H1 (cell line): ENCODE measurements at regions not wholly inside any gene's neighbourhood (a gene's known extent, or its start where the extent isn't known, plus 50 kb on each side); places are given as distances from the start of the nearest gene placed in this dataset.

ENCODE experiments used
- CTCF ChIA-PET: fragments of 300-600 bp; sonication (Branson Sonifier 250); formaldehyde crosslinking; loops from one replicate; lab custom pipeline; 2021; ENCODE audit not compliant: partially characterized antibody; lab: Charles Lee
- POLR2A ChIA-PET: fragments of 300-600 bp; sonication (Branson Sonifier 250); formaldehyde crosslinking; loops from one replicate; lab custom pipeline; 2021; ENCODE audit warnings: inconsistent platforms; ENCODE audit not compliant: partially characterized antibody; lab: Charles Lee
- DNase-seq, 2 experiments: peaks; one replicate each; pipeline versions ENCODE4 v3.0.0 to v3.0.0-alpha.2; 2010 to 2022; ENCODE audit warnings: low spot score in 2 of 2, low read depth in 1 of 2, mixed read lengths in 1 of 2
- FAIRE-seq: peaks from 2 replicates; lab custom pipeline; 2011; peaks lifted over from hg19 to GRCh38; lab: Jason Lieb, UNC
- H2AFZ ChIP-seq: 2 replicates; pipeline ENCODE4 v1.8.1; 2012; ENCODE audit warnings: low read length, inconsistent platforms
- H2AK5ac ChIP-seq: 2 replicates; pipeline ENCODE4 v1.6.1; 2013; ENCODE audit warnings: low read depth, low read length
- H2BK120ac ChIP-seq: replicated peaks from 2 replicates; pipeline ENCODE3; 2013; ENCODE audit warnings: low read depth, low read length, inconsistent platforms
- H2BK12ac ChIP-seq: 2 replicates; pipeline ENCODE4 v1.6.1; 2013; ENCODE audit warnings: low read depth, low read length
- H2BK15ac ChIP-seq: 2 replicates; pipeline ENCODE4 v1.6.1; 2013; ENCODE audit warnings: low read length
- H2BK20ac ChIP-seq: 2 replicates; pipeline ENCODE4 v1.6.1; 2013; ENCODE audit warnings: low read length
- H2BK5ac ChIP-seq: 2 replicates; pipeline ENCODE4 v1.6.1; 2013; ENCODE audit warnings: low read depth, low read length
- H3K14ac ChIP-seq: 2 replicates; pipeline ENCODE4 v1.6.1; 2013; ENCODE audit warnings: inconsistent platforms; ENCODE audit not compliant: insufficient read length
- H3K18ac ChIP-seq: 2 replicates; pipeline ENCODE4 v1.6.1; 2013; ENCODE audit warnings: low read length; ENCODE audit errors: extremely low read depth
- H3K23ac ChIP-seq: 2 replicates; pipeline ENCODE4 v1.6.1; 2013; ENCODE audit warnings: inconsistent platforms; ENCODE audit not compliant: insufficient read length
- H3K23me2 ChIP-seq: 2 replicates; pipeline ENCODE4 v1.6.1; 2013; ENCODE audit warnings: low read depth, low read length
- H3K27ac ChIP-seq: 2 replicates; pipeline ENCODE4 v1.6.1; 2011; ENCODE audit warnings: low read depth, low read length, inconsistent platforms
- H3K27me3 ChIP-seq, 4 experiments: replicated peaks in 1 of 4; 1 replicate in 1 of 4; 2 replicates in 3 of 4; pipeline versions ENCODE4 v1.6.1 to v1.8.1; 2011 to 2013; ENCODE audit warnings: low read length in 3 of 4, mild to moderate bottlenecking in 3 of 4, inconsistent platforms in 2 of 4, mixed read lengths in 2 of 4, moderate library complexity in 1 of 4; ENCODE audit not compliant: control insufficient read depth in 3 of 4, insufficient read depth in 3 of 4; ENCODE audit errors: extremely low read depth in 1 of 4
- H3K36me3 ChIP-seq, 4 experiments: 2 replicates each; pipeline versions ENCODE4 v1.6.1 to v1.8.1; 2011 to 2013; ENCODE audit warnings: mild to moderate bottlenecking in 4 of 4, low read length in 3 of 4, moderate library complexity in 2 of 4, control low read depth in 1 of 4, inconsistent platforms in 1 of 4; ENCODE audit not compliant: insufficient read depth in 4 of 4, control insufficient read depth in 2 of 4
- H3K4ac ChIP-seq: replicated peaks from 2 replicates; pipeline ENCODE3; 2013; ENCODE audit warnings: low read length, low read depth, mixed read lengths, inconsistent platforms; ENCODE audit not compliant: insufficient read length
- H3K4me1 ChIP-seq, 4 experiments: replicated peaks in 1 of 4; 1 replicate in 1 of 4; 2 replicates in 3 of 4; pipeline versions ENCODE4 v1.6.1 to v1.8.1; 2011 to 2013; ENCODE audit warnings: low read length in 3 of 4, inconsistent platforms in 2 of 4, mixed read lengths in 1 of 4; ENCODE audit not compliant: insufficient read depth in 4 of 4, control insufficient read depth in 3 of 4
- H3K4me2 ChIP-seq, 2 experiments: 2 replicates each; pipeline versions ENCODE4 v1.6.1 to v1.8.1; 2011 to 2013; ENCODE audit warnings: low read depth in 2 of 2, low read length in 2 of 2, control low read depth in 1 of 2, inconsistent platforms in 1 of 2, mild to moderate bottlenecking in 1 of 2; ENCODE audit not compliant: insufficient read depth in 1 of 2
- H3K4me3 ChIP-seq, 4 experiments: fragments of 200-600, 300-600 bp in 1 of 4; sonication (generic), shearing (Covaris generic), sonication (Bioruptor Twin) in 1 of 4; 2 replicates each; pipeline versions ENCODE4 v1.5.1 to v1.8.1; 2011 to 2016; ENCODE audit warnings: low read length in 4 of 4, low read depth in 3 of 4, control low read depth in 2 of 4, inconsistent platforms in 2 of 4, mild to moderate bottlenecking in 2 of 4, mixed read lengths in 1 of 4, moderate library complexity in 1 of 4; ENCODE audit not compliant: insufficient read depth in 2 of 4; ENCODE audit errors: extremely low read depth in 1 of 4
- H3K56ac ChIP-seq: replicated peaks from 2 replicates; pipeline ENCODE3; 2013; ENCODE audit warnings: low read depth, mild to moderate bottlenecking, mixed read lengths, low read length, inconsistent platforms; ENCODE audit not compliant: insufficient read length
- H3K79me1 ChIP-seq: 2 replicates; pipeline ENCODE4 v1.6.1; 2013; ENCODE audit warnings: low read depth, low read length, control low read depth
- H3K79me2 ChIP-seq, 2 experiments: 2 replicates each; pipeline versions ENCODE4 v1.6.1 to v1.8.1; 2012 to 2013; ENCODE audit warnings: low read length in 2 of 2, mild to moderate bottlenecking in 2 of 2, inconsistent platforms in 1 of 2; ENCODE audit not compliant: insufficient read depth in 2 of 2, control insufficient read depth in 1 of 2
- H3K9ac ChIP-seq, 4 experiments: replicated peaks in 1 of 4; 1 replicate in 1 of 4; 2 replicates in 3 of 4; pipeline versions ENCODE4 v1.6.1 to v1.8.1; 2011 to 2013; ENCODE audit warnings: low read depth in 3 of 4, low read length in 3 of 4, control low read depth in 2 of 4, mild to moderate bottlenecking in 2 of 4, moderate library complexity in 2 of 4, inconsistent platforms in 1 of 4; ENCODE audit errors: extremely low read depth in 1 of 4
- H3K9me3 ChIP-seq, 2 experiments: 2 replicates each; pipeline versions ENCODE4 v1.6.1 to v1.8.1; 2012 to 2013; ENCODE audit warnings: mild to moderate bottlenecking in 2 of 2, moderate library complexity in 2 of 2, control low read depth in 1 of 2, inconsistent platforms in 1 of 2, low read depth in 1 of 2, low read length in 1 of 2, mixed read lengths in 1 of 2; ENCODE audit not compliant: insufficient read depth in 2 of 2
- H4K20me1 ChIP-seq, 2 experiments: replicated peaks in 1 of 2; 2 replicates each; pipeline versions ENCODE3 to v1.8.1; 2011 to 2013; ENCODE audit warnings: inconsistent platforms in 2 of 2, low read length in 2 of 2, mild to moderate bottlenecking in 1 of 2; ENCODE audit not compliant: insufficient read depth in 2 of 2, control insufficient read depth in 1 of 2
- H4K5ac ChIP-seq: 2 replicates; pipeline ENCODE4 v1.6.1; 2013; ENCODE audit warnings: low read length, low read depth, mixed read lengths, inconsistent platforms; ENCODE audit not compliant: insufficient read length
- H4K8ac ChIP-seq: 2 replicates; pipeline ENCODE4 v1.8.0; 2013; ENCODE audit warnings: mild to moderate bottlenecking, moderate library complexity, low read length, inconsistent platforms; ENCODE audit not compliant: insufficient read depth; ENCODE audit errors: extremely low read depth
- H4K91ac ChIP-seq: replicated peaks from 2 replicates; pipeline ENCODE3; 2013; ENCODE audit warnings: low read length, mixed read lengths, inconsistent platforms; ENCODE audit not compliant: insufficient read length
- EZH2 ChIP-seq: fragments of 200-600 bp; sonication (generic); IDR thresholded peaks from 2 replicates; pipeline ENCODE4 v1.7.1; 2012; ENCODE audit warnings: low read depth, mild to moderate bottlenecking, moderate library complexity, low read length, inconsistent platforms; ENCODE audit not compliant: severe bottlenecking
- TEAD4 ChIP-seq: IDR thresholded peaks from 2 replicates; pipeline ENCODE4 v1.6.1; 2012; ENCODE audit warnings: low read depth, low read length, inconsistent platforms, mixed read lengths
- WGBS, 2 experiments: shearing (Covaris generic) in 1 of 2; methylation state at CpG; one replicate each; pipeline versions ENCODE4 v1.1.6 to v1.1.7; 2013 to 2015; ENCODE audit warnings: low lambda C conversion rate in 2 of 2, mixed read lengths in 2 of 2, inconsistent platforms in 1 of 2, low coverage in 1 of 2, missing lambda C conversion rate in 1 of 2; ENCODE audit not compliant: insufficient replicate concordance in 2 of 2, insufficient coverage in 1 of 2, insufficient read length in 1 of 2; ENCODE audit errors: extremely low coverage in 1 of 2, missing lambda C conversion rate in 1 of 2; 5-methylcytosine and 5-hydroxymethylcytosine counted together

DNA sequence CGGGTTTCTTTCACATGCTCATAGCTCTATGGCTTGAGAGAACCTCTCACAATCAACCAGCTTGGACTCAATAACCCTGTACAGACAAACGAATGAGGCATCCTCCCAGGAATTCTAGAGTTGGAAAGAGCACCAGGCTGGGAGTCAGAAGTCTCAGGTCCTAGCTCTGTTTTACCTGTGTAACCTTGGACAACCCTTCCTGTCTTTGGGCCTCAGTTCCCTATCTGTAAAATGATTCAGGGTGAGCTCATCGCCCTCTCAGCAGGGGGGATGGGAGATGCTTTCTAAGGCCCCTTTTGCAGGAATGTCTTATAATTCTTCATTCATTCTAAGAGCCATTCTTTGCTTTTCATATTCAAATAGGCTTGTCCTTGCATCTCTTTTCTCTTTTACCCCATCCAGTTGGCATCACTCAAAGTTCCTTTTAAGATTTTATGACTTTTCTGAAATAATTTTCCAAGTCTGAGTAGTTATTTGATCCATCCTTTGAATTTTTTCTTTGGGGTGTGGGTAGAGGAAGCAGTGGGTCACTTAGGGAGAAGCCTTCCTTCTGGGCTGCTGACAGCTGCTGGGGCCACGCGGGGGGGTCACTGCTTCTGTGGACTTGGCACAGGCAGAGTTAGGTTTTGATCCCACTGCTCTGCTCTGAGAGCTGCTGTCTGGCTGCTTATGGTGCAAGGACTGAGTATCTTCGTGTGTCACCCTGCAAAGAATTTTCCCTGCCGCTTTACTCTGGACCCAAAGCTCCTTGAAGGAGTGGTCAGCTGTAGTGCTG is 102.7 kb downstream of the UTP18 start:
- no peak overlapping the region for H2AK5ac ChIP-seq
- no peak overlapping the region for H3K9ac ChIP-seq
- H3K79me2 ChIP-seq: no peaks in the 10 kb centered on the region
- H2BK120ac ChIP-seq: no peak overlapping the region
- H2BK15ac ChIP-seq: no peak overlapping the region
- no peak overlapping the region for H3K27ac ChIP-seq
- peak in 1 of 2 experiments; percentile 51 for DNase-seq
- H3K4ac ChIP-seq: no peak overlapping the region
- no peak overlapping the region for H3K4me3 ChIP-seq
- H4K5ac ChIP-seq: no peak overlapping the region
- H3K9me3 ChIP-seq: no peaks in the 10 kb centered on the region
- peak overlapping the region; percentile 18; the same call in 1 of the 2 replicates for H2BK5ac ChIP-seq
- H4K91ac ChIP-seq: no peak overlapping the region
- no peak overlapping the region for H4K8ac ChIP-seq
- 0 out of 2 replicates have a peak overlapping the region, but pooled peaks have one; percentile 18 for H2BK20ac ChIP-seq
- TF ChIP-seq EZH2 (no peak), TEAD4 (0 out of 2 replicates have a peak, but pooled peaks have one; percentile 22)
- no peaks in the 10 kb centered on the region for H3K79me1 ChIP-seq
- ChIA-PET POLR2A (no interaction called here), CTCF (interaction anchor here (0.7 to 1.2 kb wide), 4 partner anchors 9 to 79 kb away, joined by 3 to 6 read pairs (median 4); no protein-coding TSS in a partner anchor)
- H3K23me2 ChIP-seq: no peaks in the 10 kb centered on the region
- no peaks in the 10 kb centered on the region for H4K20me1 ChIP-seq
- no peaks in the 10 kb centered on the region for H3K36me3 ChIP-seq
- no peak overlapping the region for H3K23ac ChIP-seq
- no peak for FAIRE-seq
- no peaks in the 10 kb centered on the region for H3K27me3 ChIP-seq
- H2AFZ ChIP-seq: no peak overlapping the region
- H3K4me1 ChIP-seq: peaks cover 0 to 14% (median 7%) of the 10 kb centered on the region in 4 experiments; a peak in 6 of 7 replicates
- H3K4me2 ChIP-seq: peak overlapping the region in 1 of 2 experiments; percentile 13; a peak in 1 of 4 replicates
- WGBS, 2 experiments: 53% methylated on average over 7 of the region's 7 CpGs; no CpG with 5 or more reads in 1 of the 2 experiments
- peak overlapping the region; percentile 12; the same call in 1 of the 2 replicates for H2BK12ac ChIP-seq
- no peak overlapping the region for H3K56ac ChIP-seq
- no peak overlapping the region for H3K18ac ChIP-seq
- H3K14ac ChIP-seq: no peak overlapping the region
